HG03139 (cell line): ENCODE measurements at regions not wholly inside any gene's neighbourhood (a gene's known extent, or its start where the extent isn't known, plus 50 kb on each side); places are given as distances from the start of the nearest gene placed in this dataset.
"Not testable (repeated sequence)": the region's sequence is repeated elsewhere in the genome, so short reads cannot be mapped to it uniquely, and the experiment has no call there.

Experiments
- ATAC-seq: cut with Tn5 transposase; IDR thresholded peaks from one replicate; pipeline ENCODE4 v1.9.1; 2021; ENCODE audit not compliant: unreplicated experiment

DNA sequence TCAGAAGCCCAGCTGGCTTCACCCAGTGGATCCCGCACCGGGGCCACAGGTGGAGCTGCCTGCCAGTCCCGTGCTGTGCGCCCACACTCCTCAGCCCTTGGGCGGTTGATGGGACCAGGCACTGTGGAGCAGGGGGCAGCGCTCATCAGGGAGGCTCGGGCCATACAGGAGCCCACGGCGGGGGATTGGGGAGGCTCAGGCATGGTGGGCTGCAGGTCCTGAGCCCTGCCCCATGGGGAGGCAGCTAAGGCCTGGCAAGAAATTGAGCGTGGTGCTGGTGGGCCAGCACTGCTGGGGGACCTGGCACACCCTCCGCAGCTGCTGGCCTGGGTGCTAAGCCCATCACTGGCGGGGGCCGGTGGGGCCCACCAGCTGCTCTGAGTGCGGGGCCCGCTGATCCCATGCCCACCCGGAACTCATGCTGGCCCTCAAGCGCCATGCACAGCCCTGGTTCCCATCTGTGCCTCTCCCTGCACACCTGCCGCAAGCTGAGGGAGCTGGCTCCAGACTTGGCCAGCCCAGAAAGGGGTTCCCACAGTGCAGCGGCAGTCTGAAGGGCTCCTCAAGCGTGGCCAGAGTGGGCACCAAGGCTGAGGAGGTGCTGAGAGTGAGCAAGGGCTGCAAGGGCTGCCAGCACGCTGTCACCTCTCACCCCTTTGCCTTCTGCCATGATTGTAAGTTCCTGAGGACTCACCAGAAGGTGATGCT is 705.1 kb downstream of the STPG2 start:
- not testable (repeated sequence) for ATAC-seq

DNA sequence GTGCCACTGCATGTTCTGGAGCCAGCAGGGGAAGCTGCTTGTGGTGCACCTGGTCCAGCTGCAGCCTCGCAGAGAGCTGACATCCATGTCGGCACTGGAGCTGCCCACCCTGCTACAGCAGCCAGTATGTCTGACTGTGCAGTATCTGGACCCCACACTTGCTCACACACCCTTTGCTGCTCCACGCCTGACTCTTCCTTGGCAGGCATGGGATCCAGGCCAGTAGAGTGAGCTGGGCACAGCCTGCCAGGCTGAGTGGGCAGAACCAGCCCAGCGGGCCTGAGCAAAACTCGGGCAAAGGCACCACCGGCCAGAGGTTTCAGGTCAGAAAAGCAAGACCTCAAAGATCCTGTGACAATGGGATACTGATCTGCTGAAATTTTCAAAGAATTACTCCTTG is 690.1 kb downstream of the STPG2 start:
- ATAC-seq = no peak

- ATAC-seq = no peak
Observed at GRCh38 chr4:97457253-97457652, 686.0 kb downstream of the STPG2 start.

- no peak for ATAC-seq
Observed at GRCh38 chr4:97468272-97468671, 675.0 kb downstream of the STPG2 start.

DNA sequence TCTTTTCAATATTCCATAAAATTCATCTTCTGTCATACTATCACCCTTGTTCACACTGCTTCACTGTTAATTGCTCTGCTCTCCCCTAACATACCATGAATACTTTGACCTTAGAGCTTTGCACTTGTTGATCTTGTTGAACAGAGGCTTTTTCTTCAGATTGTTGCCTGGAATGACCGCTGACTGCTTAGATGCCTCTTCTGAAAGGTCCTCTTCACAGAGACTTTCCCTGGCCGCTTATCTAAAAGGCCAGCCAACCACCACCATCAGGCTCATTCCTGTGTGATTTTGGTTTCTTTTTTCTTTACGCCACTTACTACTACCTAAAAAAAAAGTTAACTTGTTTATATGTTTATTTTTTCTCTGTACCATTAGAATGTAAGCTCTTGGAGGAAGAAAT is 667.7 kb downstream of the STPG2 start:
- no peak for ATAC-seq

GRCh38 chr4:97477974-97478373 is 665.3 kb downstream of the STPG2 start:
- no peak for ATAC-seq

- no peak for ATAC-seq
Observed at GRCh38 chr4:97479388-97479787, 663.9 kb downstream of the STPG2 start.

DNA sequence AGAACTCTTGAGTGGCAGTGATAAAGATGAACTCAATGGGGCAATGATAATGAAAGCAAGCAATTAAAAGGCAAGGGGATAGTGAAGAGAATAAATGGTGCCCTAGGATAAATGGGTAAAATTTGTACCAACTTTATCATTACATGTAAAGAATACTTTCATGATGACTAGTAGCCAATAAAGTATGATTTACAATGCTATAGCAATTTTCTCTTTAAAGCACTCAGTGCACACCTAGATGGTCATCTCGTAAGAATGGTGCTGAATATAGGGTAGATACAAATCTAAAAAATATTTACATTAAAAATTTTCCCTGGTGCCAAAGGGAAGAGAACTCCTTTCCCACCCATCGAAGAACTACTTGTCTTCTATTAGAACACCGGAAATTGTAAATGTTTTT is 651.4 kb downstream of the STPG2 start:
- no peak for ATAC-seq

- no peak for ATAC-seq
Observed at GRCh38 chr4:97493815-97494518, 649.3 kb downstream of the STPG2 start.

DNA sequence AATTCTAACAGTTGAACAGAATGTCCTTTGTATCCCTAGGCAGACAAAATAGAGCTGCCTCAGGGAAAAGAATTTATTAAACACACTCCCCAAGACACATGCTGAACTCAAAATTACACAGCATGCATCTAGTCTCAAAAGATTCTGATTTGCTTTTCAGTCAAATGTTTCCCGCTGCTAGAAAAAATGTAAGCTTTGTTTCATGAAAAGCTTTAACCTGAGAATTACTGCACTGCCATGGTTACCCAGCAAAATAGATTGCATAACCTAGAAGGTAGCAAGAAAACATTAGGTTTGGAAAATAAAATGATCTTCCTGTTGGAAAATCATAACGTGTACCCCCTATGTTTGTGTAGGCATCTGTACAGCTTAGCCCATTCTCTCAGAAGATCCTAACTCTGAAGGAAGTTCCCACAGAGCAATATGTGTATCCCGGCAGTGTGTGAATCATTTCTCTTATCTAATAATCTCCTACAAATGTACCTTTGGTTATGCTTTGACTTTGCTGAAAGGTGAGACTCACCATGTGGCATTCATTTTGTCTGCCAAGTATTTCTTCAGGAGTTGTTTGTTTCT is 646.9 kb downstream of the STPG2 start:
- ATAC-seq = no peak

GRCh38 chr4:97498875-97499274 is 644.4 kb downstream of the STPG2 start:
- ATAC-seq = no peak

- peak; percentile 94 for ATAC-seq
Observed at GRCh38 chr4:97500423-97500822, 642.9 kb downstream of the STPG2 start.

GRCh38 chr4:97504713-97505112 is 638.6 kb downstream of the STPG2 start:
- no peak for ATAC-seq

DNA sequence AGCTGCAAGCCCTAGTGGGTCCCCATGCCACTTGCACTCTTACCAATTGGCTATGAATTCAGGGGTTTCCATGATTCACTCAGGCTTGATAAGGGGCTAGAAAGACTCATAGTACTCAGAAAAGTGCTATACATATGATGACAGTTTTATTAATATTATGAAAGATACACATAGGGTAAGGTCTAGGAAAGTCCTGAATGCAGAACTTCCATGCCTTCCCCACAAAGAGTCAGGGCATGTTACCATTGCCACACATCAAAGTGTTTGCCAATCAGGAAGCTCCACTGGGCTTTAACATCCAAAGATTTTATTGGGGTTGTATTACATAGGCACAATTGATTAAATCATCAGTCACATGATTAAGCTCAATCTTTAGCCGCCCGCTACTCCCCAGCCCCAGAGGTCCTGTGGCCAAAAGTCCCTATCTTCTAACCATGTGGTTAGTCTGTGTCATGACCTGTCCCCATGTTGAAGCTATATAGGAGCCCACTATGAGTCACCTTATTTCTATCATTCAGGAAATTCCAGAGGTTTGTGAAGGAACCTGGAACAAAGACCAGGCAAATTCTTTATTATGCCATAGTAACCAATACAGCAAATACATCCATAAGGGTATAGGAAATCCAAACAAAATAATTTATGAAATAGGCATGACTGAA is 635.6 kb downstream of the STPG2 start:
- no peak for ATAC-seq
